B cell (primary cell): ENCODE measurements at regions not wholly inside any gene's neighbourhood (a gene's known extent, or its start where the extent isn't known, plus 50 kb on each side); places are given as distances from the start of the nearest gene placed in this dataset.

Experiments
- ATAC-seq: fragments of 200-7000 bp; cut with Tn5 transposase; one replicate; pipeline ENCODE4 v1.10.0; 2021; ENCODE audit warnings: low read depth, mild to moderate bottlenecking, moderate number of reproducible peaks, moderate library complexity
- CTCF ChIA-PET: fragments of 350-600 bp; sonication (Branson Sonifier 250); formaldehyde crosslinking; loops from one replicate; lab custom pipeline; 2021; ENCODE audit warnings: antibody characterized with exemption, inconsistent platforms; lab: Charles Lee
- POLR2A ChIA-PET: fragments of 350-600 bp; sonication (Branson Sonifier 250); formaldehyde crosslinking; loops from one replicate; lab custom pipeline; 2021; ENCODE audit warnings: antibody characterized with exemption; lab: Charles Lee
- DNase-seq: peaks from one replicate; pipeline ENCODE4 v3.0.0; 2013
- H2AFZ ChIP-seq: 2 replicates; pipeline ENCODE4 v1.6.1; 2012; ENCODE audit warnings: mild to moderate bottlenecking, low read depth, low read length; ENCODE audit not compliant: insufficient read depth, poor library complexity, severe bottlenecking
- H3K27ac ChIP-seq, 2 donors: 1 replicate in 1 of 2; 2 replicates in 1 of 2; pipeline ENCODE4 v1.5.1; 2012 to 2013; ENCODE audit warnings: low read length in 2 of 2, mild to moderate bottlenecking in 2 of 2, moderate library complexity in 1 of 2
- H3K27me3 ChIP-seq, 4 experiments: fragments of 200-600 bp in 1 of 4; sonication (generic) in 1 of 4; replicated peaks in 1 of 4; 1 replicate in 2 of 4; 2 replicates in 2 of 4; pipeline versions ENCODE4 v1.6.1 to v1.7.0; 2013 to 2016; ENCODE audit warnings: low read length in 3 of 4, mild to moderate bottlenecking in 2 of 4, mixed read lengths in 1 of 4, moderate library complexity in 1 of 4; ENCODE audit not compliant: insufficient read depth in 4 of 4, control insufficient read depth in 3 of 4; ENCODE audit errors: control extremely low read depth in 1 of 4
- H3K36me3 ChIP-seq, 2 experiments: replicated peaks in 1 of 2; 1 replicate in 1 of 2; 2 replicates in 1 of 2; pipeline versions ENCODE4 v1.6.1 to v1.7.1; 2013; ENCODE audit warnings: low read length in 1 of 2; ENCODE audit not compliant: insufficient read depth in 2 of 2, control insufficient read depth in 1 of 2; ENCODE audit errors: control extremely low read depth in 1 of 2, extremely low read depth in 1 of 2
- H3K4me1 ChIP-seq, 2 donors: fragments of 200-600 bp in 1 of 2; sonication (generic) in 1 of 2; 1 replicate in 1 of 2; 2 replicates in 1 of 2; pipeline versions ENCODE4 v1.5.1 to v1.6.1; 2013 to 2017; ENCODE audit warnings: low read length in 2 of 2; ENCODE audit not compliant: control insufficient read depth in 2 of 2, insufficient read depth in 2 of 2
- H3K4me2 ChIP-seq: replicated peaks from 2 replicates; pipeline ENCODE3; 2012; ENCODE audit warnings: mild to moderate bottlenecking, low read depth, low read length; ENCODE audit not compliant: poor library complexity, severe bottlenecking
- H3K4me3 ChIP-seq, 5 experiments: fragments of 200-600 bp in 1 of 5; sonication (generic) in 1 of 5; 1 replicate in 3 of 5; 2 replicates in 2 of 5; pipeline versions ENCODE4 v1.5.1 to v1.7.0; 2011 to 2016; ENCODE audit warnings: low read length in 4 of 5, mild to moderate bottlenecking in 4 of 5, low read depth in 2 of 5, control low read depth in 1 of 5, moderate library complexity in 1 of 5; ENCODE audit not compliant: insufficient read depth in 1 of 5; ENCODE audit errors: control extremely low read depth in 1 of 5, extremely low read depth in 1 of 5
- H3K79me2 ChIP-seq: fragments of 200-600 bp; sonication (generic); one replicate; pipeline ENCODE4 v1.6.0; 2016; ENCODE audit warnings: low read length; ENCODE audit not compliant: control insufficient read depth, insufficient read depth
- H3K9ac ChIP-seq: fragments of 200-600 bp; sonication (generic); 2 replicates; pipeline ENCODE4 v1.6.1; 2017; ENCODE audit warnings: mild to moderate bottlenecking, low read length, moderate library complexity
- H3K9me3 ChIP-seq, 3 donors: one replicate each; pipeline versions ENCODE4 v1.6.1 to v1.7.1; 2013; ENCODE audit warnings: low read length in 2 of 3; ENCODE audit not compliant: control insufficient read depth in 2 of 3, insufficient read depth in 1 of 3; ENCODE audit errors: control extremely low read depth in 1 of 3
- H4K20me1 ChIP-seq: 2 replicates; pipeline ENCODE4 v1.6.0; 2012; ENCODE audit warnings: mild to moderate bottlenecking, low read length; ENCODE audit not compliant: insufficient read depth, control insufficient read depth, poor library complexity, severe bottlenecking
- H3K27ac Mint-ChIP-seq: one replicate; pipeline ENCODE4 v1.8.0; 2021; ENCODE audit warnings: mixed read lengths
- H3K27me3 Mint-ChIP-seq: one replicate; pipeline ENCODE4 v1.8.0; 2021; ENCODE audit warnings: mixed read lengths
- H3K4me1 Mint-ChIP-seq: one replicate; pipeline ENCODE4 v1.8.0; 2021; ENCODE audit warnings: mixed read lengths
- H3K4me3 Mint-ChIP-seq: one replicate; pipeline ENCODE4 v1.8.0; 2021; ENCODE audit warnings: mixed read lengths
- H3K9me3 Mint-ChIP-seq: one replicate; pipeline ENCODE4 v1.8.0; 2022; ENCODE audit warnings: mixed read lengths; ENCODE audit not compliant: insufficient read depth
- CTCF ChIP-seq: fragments of 200-600 bp; IDR thresholded peaks from one replicate; pipeline ENCODE4 v1.8.0; 2022; ENCODE audit warnings: antibody characterized with exemption, mild to moderate bottlenecking
- EZH2 ChIP-seq: IDR thresholded peaks from 2 replicates; pipeline ENCODE4 v1.6.1; 2012; ENCODE audit warnings: borderline replicate concordance, low read depth, mild to moderate bottlenecking, moderate library complexity, low read length; ENCODE audit not compliant: insufficient read depth, poor library complexity, severe bottlenecking
- WGBS: methylation state at CpG from one replicate; pipeline ENCODE4 v1.1.5; 2013; ENCODE audit warnings: missing lambda C conversion rate; ENCODE audit not compliant: insufficient coverage; 5-methylcytosine and 5-hydroxymethylcytosine counted together
- intact Hi-C: fragments of 100-400 bp; cut with micrococcal nuclease; formaldehyde crosslinking; loops from one replicate; pipeline ENCODE4 v1.10.0; 2022

GRCh38 chr11:15336021-15336420 lies 221.3 kb downstream of the INSC start:
- peaks cover 1 to 7% (median 6%) of the 10 kb centered on the region in 3 donors for H3K9me3 ChIP-seq
- no peak for ATAC-seq
- no peak overlapping the region for H2AFZ ChIP-seq
- H3K9ac ChIP-seq = no peak overlapping the region
- H3K36me3 ChIP-seq = no peaks in the 10 kb centered on the region
- DNase-seq = no peak
- WGBS = 54% methylated on average over 2 of the region's 3 CpGs
- H3K9me3 Mint-ChIP-seq = no peaks in the 10 kb centered on the region
- no peaks in the 10 kb centered on the region for H3K79me2 ChIP-seq
- no peak overlapping the region for H3K4me3 ChIP-seq
- H3K4me3 Mint-ChIP-seq = no peak overlapping the region
- H3K27me3 ChIP-seq = no peaks in the 10 kb centered on the region
- H3K27ac ChIP-seq = no peak overlapping the region
- H3K4me1 Mint-ChIP-seq = no peaks in the 10 kb centered on the region
- intact Hi-C loops = no loop called here
- H3K27me3 Mint-ChIP-seq = no peaks in the 10 kb centered on the region
- ChIA-PET POLR2A (no interaction called here), CTCF (no interaction called here)
- no peaks in the 10 kb centered on the region for H4K20me1 ChIP-seq
- H3K4me1 ChIP-seq = no peaks in the 10 kb centered on the region
- TF ChIP-seq CTCF (no peak), EZH2 (no peak)
- no peak overlapping the region for H3K4me2 ChIP-seq
- no peak overlapping the region for H3K27ac Mint-ChIP-seq

- no peak overlapping the region for H2AFZ ChIP-seq
- CTCF ChIA-PET = no interaction called here
- H3K79me2 ChIP-seq = no peaks in the 10 kb centered on the region
- no CpG with 5 or more reads among the region's 1 CpG for WGBS
- Mint-ChIP-seq H3K27me3 (peaks cover 4% of the 10 kb centered on the region), H3K9me3 (no peaks in the 10 kb centered on the region), H3K27ac (no peak overlapping the region), H3K4me3 (no peak overlapping the region), H3K4me1 (no peaks in the 10 kb centered on the region)
- POLR2A ChIA-PET = no interaction called here
- DNase-seq = no peak
- no peak overlapping the region for H3K4me2 ChIP-seq
- intact Hi-C loops = no loop called here
- TF ChIP-seq EZH2 = no peak
- no peak for TF ChIP-seq CTCF
- no peaks in the 10 kb centered on the region for H3K36me3 ChIP-seq
- H3K27ac ChIP-seq = no peak overlapping the region
- no peak overlapping the region for H3K9ac ChIP-seq
- H3K27me3 ChIP-seq = no peaks in the 10 kb centered on the region
- no peaks in the 10 kb centered on the region for H4K20me1 ChIP-seq
- no peak for ATAC-seq
- peaks cover 1 to 7% (median 3%) of the 10 kb centered on the region in 3 donors for H3K9me3 ChIP-seq
- H3K4me3 ChIP-seq = no peak overlapping the region
- H3K4me1 ChIP-seq = no peaks in the 10 kb centered on the region
Measured at GRCh38 chr11:15339302-15339701, 224.6 kb downstream of the INSC start.
